Testis (tissue), 2 donors: ENCODE measurements at regions not wholly inside any gene's neighbourhood (a gene's known extent, or its start where the extent isn't known, plus 50 kb on each side); places are given as distances from the start of the nearest gene placed in this dataset.

Experiments used
- POLR2A ChIP-seq: fragments of 450-650 bp; IDR thresholded peaks from one replicate; pipeline ENCODE4 v1.6.1; 2017; ENCODE audit warnings: antibody characterized with exemption, mild to moderate bottlenecking, moderate library complexity
- TF ChIP-seq, protein P1 (sequence below), 3 experiments: fragments of 450-650 bp in 2 of 3; fragments of 200-600 bp in 1 of 3; sonication (generic) in 1 of 3; IDR thresholded peaks; one replicate each; pipeline ENCODE4 v1.5.1; 2016 to 2019; ENCODE audit warnings: antibody characterized with exemption in 3 of 3, mild to moderate bottlenecking in 2 of 3, moderate library complexity in 1 of 3

DNA sequence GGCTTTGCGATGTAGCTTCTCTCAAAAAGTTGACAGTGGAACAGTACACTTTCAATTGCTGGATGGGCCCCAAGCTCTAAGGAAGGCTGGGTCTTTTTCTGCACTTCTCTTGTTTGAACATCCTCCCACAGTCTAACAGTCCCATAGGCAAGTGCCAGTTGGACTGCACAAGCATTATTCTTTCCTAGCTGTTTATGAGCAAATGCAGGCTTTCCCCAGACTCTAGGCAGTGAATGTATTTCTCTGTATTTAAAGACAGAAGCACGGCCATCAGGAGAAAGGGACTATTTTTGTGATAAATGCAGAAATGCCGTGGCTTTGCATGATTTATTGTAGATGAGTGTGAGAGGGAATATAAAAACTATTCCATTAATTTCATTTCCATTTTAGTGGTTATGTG lies 539.3 kb upstream of the LMCD1 start:
- TF ChIP-seq, protein P1, sequence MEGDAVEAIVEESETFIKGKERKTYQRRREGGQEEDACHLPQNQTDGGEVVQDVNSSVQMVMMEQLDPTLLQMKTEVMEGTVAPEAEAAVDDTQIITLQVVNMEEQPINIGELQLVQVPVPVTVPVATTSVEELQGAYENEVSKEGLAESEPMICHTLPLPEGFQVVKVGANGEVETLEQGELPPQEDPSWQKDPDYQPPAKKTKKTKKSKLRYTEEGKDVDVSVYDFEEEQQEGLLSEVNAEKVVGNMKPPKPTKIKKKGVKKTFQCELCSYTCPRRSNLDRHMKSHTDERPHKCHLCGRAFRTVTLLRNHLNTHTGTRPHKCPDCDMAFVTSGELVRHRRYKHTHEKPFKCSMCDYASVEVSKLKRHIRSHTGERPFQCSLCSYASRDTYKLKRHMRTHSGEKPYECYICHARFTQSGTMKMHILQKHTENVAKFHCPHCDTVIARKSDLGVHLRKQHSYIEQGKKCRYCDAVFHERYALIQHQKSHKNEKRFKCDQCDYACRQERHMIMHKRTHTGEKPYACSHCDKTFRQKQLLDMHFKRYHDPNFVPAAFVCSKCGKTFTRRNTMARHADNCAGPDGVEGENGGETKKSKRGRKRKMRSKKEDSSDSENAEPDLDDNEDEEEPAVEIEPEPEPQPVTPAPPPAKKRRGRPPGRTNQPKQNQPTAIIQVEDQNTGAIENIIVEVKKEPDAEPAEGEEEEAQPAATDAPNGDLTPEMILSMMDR (IDR thresholded peaks at IDR 0.05) = no peak
- TF ChIP-seq POLR2A = no peak
